OCI-LY7 (cell line): ENCODE measurements at regions not wholly inside any gene's neighbourhood (a gene's known extent, or its start where the extent isn't known, plus 50 kb on each side); places are given as distances from the start of the nearest gene placed in this dataset.

Source experiments
- BruUV-seq: library from RNA; stranded (reverse); fragments of 400-500 nt; replicated peaks from 2 replicates; lab custom pipeline; 2021; lab: Mats Ljungman, UMichigan
- CTCF ChIA-PET: fragments of 300-600 bp; sonication (Branson Sonifier 250); formaldehyde crosslinking; loops from one replicate; lab custom pipeline; 2022; ENCODE audit warnings: antibody characterized with exemption; ENCODE audit not compliant: unreplicated experiment; lab: Charles Lee
- POLR2A ChIA-PET: fragments of 300-600 bp; sonication (Branson Sonifier 250); formaldehyde crosslinking; loops from one replicate; lab custom pipeline; 2022; ENCODE audit warnings: antibody characterized with exemption; lab: Charles Lee
- DNase-seq: peaks from one replicate; pipeline ENCODE4 v3.0.0-alpha.2; 2015; ENCODE audit warnings: low spot score
- H2AFZ ChIP-seq: fragments of 200-600 bp; sonication (generic), shearing (Covaris generic); 2 replicates; pipeline ENCODE4 v1.6.1; 2014; ENCODE audit warnings: mild to moderate bottlenecking, antibody characterized with exemption, low read length, moderate library complexity
- H3K27ac ChIP-seq: fragments of 200-600 bp; sonication (generic); 2 replicates; pipeline ENCODE4 v1.5.1; 2014; ENCODE audit warnings: mixed run types, low read depth, mild to moderate bottlenecking, moderate library complexity, low read length, inconsistent platforms; ENCODE audit not compliant: poor library complexity, severe bottlenecking
- H3K36me3 ChIP-seq: fragments of 200-600 bp; sonication (generic); 2 replicates; pipeline ENCODE4 v1.6.1; 2014; ENCODE audit warnings: mild to moderate bottlenecking, antibody characterized with exemption, low read length, moderate library complexity, mixed read lengths; ENCODE audit not compliant: insufficient read depth
- H3K4me1 ChIP-seq: fragments of 200-600 bp; sonication (generic); 2 replicates; pipeline ENCODE4 v1.5.1; 2014; ENCODE audit warnings: mild to moderate bottlenecking, low read length; ENCODE audit not compliant: insufficient read depth, poor library complexity, severe bottlenecking
- H3K4me2 ChIP-seq: fragments of 200-600 bp; sonication (generic); 2 replicates; pipeline ENCODE4 v1.6.1; 2014; ENCODE audit warnings: mild to moderate bottlenecking, low read length
- H3K4me3 ChIP-seq: fragments of 200-600 bp; sonication (generic); 2 replicates; pipeline ENCODE4 v1.5.1; 2014; ENCODE audit warnings: mild to moderate bottlenecking, low read depth, low read length; ENCODE audit not compliant: poor library complexity, severe bottlenecking
- H3K79me2 ChIP-seq: fragments of 200-600 bp; sonication (generic); 2 replicates; pipeline ENCODE4 v1.6.1; 2016; ENCODE audit warnings: low read depth, mild to moderate bottlenecking, low read length, moderate library complexity, mixed read lengths; ENCODE audit not compliant: insufficient read depth
- H3K9me2 ChIP-seq: fragments of 200-600 bp; sonication (generic); 2 replicates; pipeline ENCODE4 v1.6.1; 2016; ENCODE audit warnings: mild to moderate bottlenecking, low read length, mixed read lengths; ENCODE audit not compliant: insufficient read depth
- H3K9me3 ChIP-seq: fragments of 200-600 bp; sonication (generic); 2 replicates; pipeline ENCODE4 v1.6.1; 2014; ENCODE audit warnings: mild to moderate bottlenecking, mixed run types, low read length, mixed read lengths
- H4K20me1 ChIP-seq: fragments of 200-600 bp; sonication (generic); 2 replicates; pipeline ENCODE4 v1.6.1; 2014; ENCODE audit warnings: mild to moderate bottlenecking, antibody characterized with exemption, low read length, moderate library complexity, mixed read lengths; ENCODE audit not compliant: insufficient read depth
- CTCF ChIP-seq: fragments of 200-600 bp; sonication (generic); conservative IDR thresholded peaks from 2 replicates; pipeline ENCODE4 v1.5.1; 2014; ENCODE audit warnings: mild to moderate bottlenecking, antibody characterized with exemption, low read length, moderate library complexity, mixed read lengths
- EZH2phosphoT487 ChIP-seq: fragments of 200-600 bp; sonication (generic); IDR thresholded peaks from 2 replicates; pipeline ENCODE4 v1.6.1; 2018; ENCODE audit warnings: low read depth, borderline replicate concordance, mild to moderate bottlenecking, mixed run types, antibody characterized with exemption, low read length, moderate library complexity, mixed read lengths
- intact Hi-C: fragments of 100-400 bp; cut with micrococcal nuclease; formaldehyde crosslinking; loops from one replicate; pipeline ENCODE4 v1.10.0; 2022; ENCODE audit not compliant: unreplicated experiment

GRCh38 chr16:85220964-85221731 lies 108.9 kb upstream of the CIBAR2 start:
- no peaks in the 10 kb centered on the region for H3K36me3 ChIP-seq
- no peaks in the 10 kb centered on the region for H3K9me2 ChIP-seq
- no peaks in the 10 kb centered on the region for H3K79me2 ChIP-seq
- no peak overlapping the region for H2AFZ ChIP-seq
- no peak overlapping the region for H3K4me2 ChIP-seq
- intact Hi-C loops: no loop called here
- no peaks in the 10 kb centered on the region for H3K9me3 ChIP-seq
- ChIA-PET CTCF (no interaction called here), POLR2A (no interaction called here)
- H3K4me1 ChIP-seq: peaks cover 5% of the 10 kb centered on the region
- no peak overlapping the region for H3K4me3 ChIP-seq
- TF ChIP-seq CTCF (no peak), EZH2phosphoT487 (no peak)
- H4K20me1 ChIP-seq: no peaks in the 10 kb centered on the region
- no peak overlapping the region for H3K27ac ChIP-seq
- no TSS peak for BruUV-seq
- no peak for DNase-seq

DNA sequence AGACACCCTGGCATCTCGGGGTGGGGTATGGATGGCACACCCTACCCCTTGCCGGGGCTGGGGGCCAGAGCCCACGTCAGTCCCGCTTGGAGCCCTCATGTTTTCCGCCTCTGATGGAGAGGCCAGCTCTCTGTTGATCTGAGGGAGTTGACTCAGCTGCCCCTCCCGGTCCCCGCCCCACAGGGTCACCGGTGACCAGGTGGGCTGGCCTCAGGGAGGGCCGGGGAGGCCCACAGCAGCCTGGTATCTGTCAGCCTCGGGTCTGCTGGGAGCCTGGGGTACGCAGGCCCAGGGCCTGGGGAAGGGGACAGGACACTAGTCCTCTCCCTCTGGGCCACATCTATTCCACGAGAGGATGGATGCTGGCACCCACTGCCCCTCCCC lies 109.5 kb upstream of the CIBAR2 start:
- no peak overlapping the region for H3K4me3 ChIP-seq
- no peaks in the 10 kb centered on the region for H3K79me2 ChIP-seq
- no peaks in the 10 kb centered on the region for H3K9me2 ChIP-seq
- no peaks in the 10 kb centered on the region for H3K36me3 ChIP-seq
- ChIA-PET POLR2A (no interaction called here), CTCF (no interaction called here)
- intact Hi-C loops: no loop called here
- H3K4me2 ChIP-seq: no peak overlapping the region
- peaks cover 10% of the 10 kb centered on the region for H3K4me1 ChIP-seq
- H3K27ac ChIP-seq: no peak overlapping the region
- TF ChIP-seq CTCF (no peak), EZH2phosphoT487 (no peak)
- no TSS peak for BruUV-seq
- no peaks in the 10 kb centered on the region for H3K9me3 ChIP-seq
- H4K20me1 ChIP-seq: no peaks in the 10 kb centered on the region
- H2AFZ ChIP-seq: no peak overlapping the region
- no peak for DNase-seq

- no peaks in the 10 kb centered on the region for H3K36me3 ChIP-seq
- no peaks in the 10 kb centered on the region for H3K79me2 ChIP-seq
- no peak overlapping the region for H3K4me2 ChIP-seq
- BruUV-seq: no TSS peak
- peaks cover 16% of the 10 kb centered on the region for H3K4me1 ChIP-seq
- intact Hi-C loops: no loop called here
- POLR2A ChIA-PET: no interaction called here
- no peak for DNase-seq
- no peaks in the 10 kb centered on the region for H3K9me3 ChIP-seq
- H4K20me1 ChIP-seq: no peaks in the 10 kb centered on the region
- H3K9me2 ChIP-seq: no peaks in the 10 kb centered on the region
- no peak overlapping the region for H2AFZ ChIP-seq
- H3K27ac ChIP-seq: no peak overlapping the region
- CTCF ChIA-PET: no interaction called here
- TF ChIP-seq CTCF (no peak), EZH2phosphoT487 (no peak)
- no peak overlapping the region for H3K4me3 ChIP-seq
Observed at GRCh38 chr16:85222155-85222863, 110.0 kb upstream of the CIBAR2 start.
